ENCODE measurements at regions not wholly inside any gene's neighbourhood (a gene's known extent, or its start where the extent isn't known, plus 50 kb on each side); places are given as distances from the start of the nearest gene placed in this dataset.
"Not testable (repeated sequence)": the region's sequence is repeated elsewhere in the genome, so short reads cannot be mapped to it uniquely, and the experiment has no call there.

- no peak for DNase-seq
Measured at GRCh38 chr1:95622609-95623008, 388.6 kb downstream of the RWDD3 start.

GRCh38 chr1:95625224-95625623, 391.2 kb downstream of the RWDD3 start:
- no peak for DNase-seq

- DNase-seq, result no peak
Measured at GRCh38 chr1:95627244-95627643, 393.2 kb downstream of the RWDD3 start.

GRCh38 chr1:95631695-95632094, 397.7 kb downstream of the RWDD3 start:
- no peak for DNase-seq

DNA sequence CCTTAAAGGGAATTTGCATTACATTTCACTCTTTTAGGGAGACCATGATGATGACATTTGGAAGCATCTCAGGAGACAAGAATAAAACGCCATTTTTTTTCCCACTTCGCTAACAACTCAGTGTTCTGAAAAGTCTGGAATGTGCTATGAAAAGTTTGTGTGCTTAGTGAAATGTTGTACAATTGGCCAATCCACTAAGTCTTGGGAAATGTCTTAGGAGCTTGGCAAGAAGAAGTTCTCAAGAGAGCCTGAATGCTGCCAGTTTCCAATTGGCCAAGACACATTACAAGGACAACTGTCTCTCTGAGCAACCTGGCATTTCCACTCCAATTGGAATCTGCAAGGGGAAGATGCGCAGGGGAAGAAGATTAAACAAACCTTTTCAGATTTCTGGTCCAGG, 401.8 kb downstream of the RWDD3 start:
- no peak for DNase-seq

DNA sequence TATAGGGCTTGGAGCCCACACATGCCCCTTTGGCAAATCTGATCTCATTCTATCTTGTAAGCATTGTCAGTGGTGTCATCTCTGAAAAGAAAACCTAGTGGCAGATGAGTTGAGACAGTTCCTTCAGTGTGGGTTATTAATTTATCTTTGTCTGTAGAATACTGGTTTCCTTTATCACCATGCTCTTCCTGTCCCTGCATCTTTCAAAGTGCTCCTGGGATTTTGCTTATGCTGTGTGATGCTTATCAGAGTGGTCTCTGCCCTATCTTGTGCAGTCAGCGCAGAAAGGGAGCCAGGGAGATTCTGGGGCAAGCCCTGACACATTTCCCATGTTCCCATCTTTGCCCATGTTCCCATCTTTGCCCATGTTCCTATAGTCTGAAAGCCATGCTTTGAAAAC, 402.9 kb downstream of the RWDD3 start:
- DNase-seq, result no peak

DNA sequence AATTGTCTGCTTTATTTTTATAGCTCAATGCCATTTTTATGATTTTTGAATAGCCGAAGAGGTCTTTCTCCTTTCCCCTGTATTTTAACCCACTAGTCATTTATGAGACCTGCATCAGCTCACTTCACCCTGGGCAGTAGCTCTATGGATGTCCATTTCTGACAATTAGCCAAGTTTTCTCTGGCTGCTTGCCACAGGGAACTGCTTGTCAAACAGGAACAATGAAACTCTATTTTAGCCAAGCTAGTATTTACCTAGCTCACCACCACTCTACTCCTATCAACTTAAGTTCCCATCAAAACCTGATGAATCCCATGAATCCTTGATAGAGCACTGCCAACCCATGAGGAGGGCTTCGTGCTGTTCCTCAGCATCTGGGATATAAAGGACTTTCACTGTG, 406.7 kb downstream of the RWDD3 start:
- no peak for DNase-seq

GRCh38 chr1:95641386-95641785, 407.4 kb downstream of the RWDD3 start:
- DNase-seq, result no peak

- no peak for DNase-seq
Measured at GRCh38 chr1:95642035-95642434, 408.0 kb downstream of the RWDD3 start.

DNA sequence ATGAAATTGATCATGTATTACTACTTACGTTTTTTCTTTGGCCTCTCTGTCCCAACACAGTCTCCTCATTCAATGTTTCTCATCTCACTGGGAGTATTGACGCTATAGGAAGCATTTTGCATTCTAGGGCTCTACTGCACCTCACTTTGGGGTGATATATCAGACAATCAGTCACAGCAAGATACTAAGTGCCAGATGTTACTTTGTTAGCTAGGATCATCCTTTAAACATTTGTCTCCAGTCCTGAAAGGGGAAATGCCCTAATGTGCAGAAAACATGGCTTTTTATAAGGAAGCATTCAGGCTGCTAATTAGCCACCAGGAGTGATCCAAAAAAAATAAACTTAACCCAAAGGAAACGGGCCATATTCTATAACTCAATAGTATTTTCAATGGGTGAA, 409.1 kb downstream of the RWDD3 start:
- DNase-seq, result no peak

DNA sequence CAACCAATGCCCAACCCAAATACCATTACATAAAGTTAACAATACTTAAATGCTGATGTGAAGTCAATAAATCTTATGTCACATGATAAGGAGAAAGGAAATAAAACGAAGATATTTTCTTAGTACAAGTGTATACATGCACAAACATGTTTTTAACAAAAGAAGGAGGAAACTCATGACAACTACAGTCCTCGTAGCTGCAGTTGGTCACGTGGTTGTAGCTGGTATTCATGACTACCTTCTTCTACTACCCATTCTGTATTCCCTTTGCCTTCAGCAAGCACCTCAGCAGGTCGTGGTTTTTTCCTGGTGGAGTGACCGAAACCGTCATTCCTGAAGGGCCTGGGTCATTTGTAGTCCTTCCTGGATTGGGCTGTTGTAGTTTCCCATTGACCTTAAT, 411.1 kb downstream of the RWDD3 start:
- DNase-seq, result not testable (repeated sequence)

DNA sequence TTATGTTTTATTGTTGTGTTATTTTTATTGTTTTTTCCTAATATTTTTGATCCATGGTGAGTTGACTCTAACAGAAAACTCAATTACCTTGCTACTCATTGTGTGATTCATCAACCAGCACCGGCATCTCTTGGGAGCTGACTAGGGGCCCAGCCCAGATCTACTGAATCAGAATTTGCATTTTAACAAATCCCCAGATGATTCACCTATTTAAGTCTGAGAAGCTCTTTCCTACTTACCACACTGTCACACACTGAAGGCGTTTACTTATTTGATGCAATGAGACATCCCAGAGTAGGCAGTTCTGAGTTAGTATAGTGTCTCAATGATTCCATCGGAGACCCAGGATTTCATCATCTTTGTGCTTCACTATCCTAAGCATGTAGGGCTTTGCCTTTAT, 416.6 kb downstream of the RWDD3 start:
- no peak for DNase-seq

- no peak for DNase-seq
Measured at GRCh38 chr1:95652423-95652965, 418.5 kb downstream of the RWDD3 start.

DNA sequence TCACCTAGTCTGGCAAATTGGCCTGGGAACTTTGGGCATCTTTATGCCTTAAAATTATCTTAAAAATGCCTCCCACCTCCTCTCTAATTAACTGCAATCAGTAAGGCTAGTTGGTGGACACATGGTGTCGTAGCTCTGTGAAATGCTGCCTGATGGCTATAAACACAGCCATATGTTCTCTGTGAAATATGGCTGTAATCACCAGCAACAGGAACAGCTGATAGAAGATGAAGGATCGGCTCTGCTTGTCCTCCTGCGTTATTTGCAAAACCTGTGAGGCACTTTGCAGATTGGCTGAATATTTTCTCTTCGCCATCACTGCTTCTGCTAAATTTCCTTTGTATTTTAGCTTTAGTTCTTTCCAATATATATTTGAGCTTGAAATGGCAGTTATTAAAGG, 419.6 kb downstream of the RWDD3 start:
- DNase-seq, result no peak

GRCh38 chr1:95655321-95656020, 421.5 kb downstream of the RWDD3 start:
- no peak for DNase-seq

- no peak for DNase-seq
Measured at GRCh38 chr1:95657248-95657647, 423.2 kb downstream of the RWDD3 start.

DNA sequence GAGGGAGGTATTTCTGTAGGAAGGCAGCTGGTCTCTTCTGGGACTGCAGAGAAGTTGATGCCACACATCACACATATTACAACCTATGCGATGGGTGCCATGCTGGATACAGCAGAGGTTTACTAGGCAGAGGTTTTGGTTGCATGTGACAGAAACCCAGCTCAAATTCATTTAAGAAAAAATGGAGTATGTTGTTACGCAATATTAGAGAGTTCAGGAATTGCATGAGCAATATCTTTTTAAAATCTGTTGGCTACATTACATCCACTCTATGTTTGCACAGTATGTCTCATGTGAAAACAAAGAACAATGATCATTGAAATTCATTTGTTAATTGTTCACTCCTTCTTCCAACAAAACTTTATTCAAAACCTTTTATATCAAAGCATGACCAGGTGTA, 425.2 kb downstream of the RWDD3 start:
- DNase-seq, result no peak

DNA sequence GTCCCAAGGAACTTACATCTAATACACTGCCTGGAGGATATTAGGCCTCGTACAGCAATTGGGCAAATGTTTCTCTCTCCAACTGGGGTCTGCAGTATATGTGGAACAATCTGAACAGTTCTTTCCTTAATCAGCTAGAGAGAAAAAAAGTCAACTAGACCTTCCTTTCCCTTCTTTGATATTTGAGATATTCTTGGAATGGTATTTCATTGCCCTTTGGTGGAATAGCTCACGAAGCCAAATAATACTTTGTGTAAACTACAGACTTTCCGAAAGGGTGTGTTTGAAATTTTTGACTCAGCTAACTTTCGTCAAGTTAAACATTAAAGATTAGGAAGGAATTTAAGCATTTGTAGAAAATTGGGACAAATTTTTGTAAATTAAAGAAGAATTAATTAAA, 425.6 kb downstream of the RWDD3 start:
- no peak for DNase-seq

- DNase-seq, result no peak
Measured at GRCh38 chr1:95660736-95661135, 426.7 kb downstream of the RWDD3 start.

DNA sequence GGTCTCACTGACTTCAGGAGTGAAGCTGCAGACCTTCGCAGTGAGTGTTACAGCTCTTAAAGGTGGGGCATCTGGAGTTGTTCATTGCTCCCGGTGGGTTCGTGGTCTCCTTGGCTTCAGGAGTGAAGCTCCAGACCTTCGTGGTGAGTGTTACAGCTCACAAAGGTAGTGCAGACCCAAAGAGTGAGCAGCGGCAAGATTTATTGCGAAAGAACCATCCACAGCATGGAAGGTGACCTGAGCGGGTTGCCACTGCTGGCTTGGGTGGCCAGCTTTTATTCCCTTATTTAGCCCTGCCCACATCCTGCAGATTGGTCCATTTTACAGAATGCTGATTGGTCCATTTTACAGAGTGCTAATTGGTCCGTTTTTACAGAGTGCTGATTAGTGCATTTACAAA, 429.5 kb downstream of the RWDD3 start:
- DNase-seq, result not testable (repeated sequence)

DNA sequence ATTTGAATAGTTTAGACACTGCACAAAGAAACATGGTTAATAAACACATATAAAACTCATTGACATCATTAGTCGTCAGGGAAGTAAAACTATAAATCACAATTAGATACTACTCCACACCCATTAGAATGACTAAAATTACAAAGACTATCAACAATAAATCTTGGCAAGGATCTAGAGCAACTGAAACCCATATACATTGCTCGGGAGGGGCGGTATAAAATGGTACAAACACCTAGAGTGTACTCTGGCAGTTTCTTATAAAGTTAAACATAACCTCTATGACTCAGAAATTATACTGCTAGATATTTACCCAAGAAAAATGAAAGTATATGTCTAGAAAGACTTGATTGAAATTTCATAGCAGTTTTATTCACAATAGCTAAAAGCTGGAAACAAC, 434.2 kb downstream of the RWDD3 start:
- no peak for DNase-seq

DNA sequence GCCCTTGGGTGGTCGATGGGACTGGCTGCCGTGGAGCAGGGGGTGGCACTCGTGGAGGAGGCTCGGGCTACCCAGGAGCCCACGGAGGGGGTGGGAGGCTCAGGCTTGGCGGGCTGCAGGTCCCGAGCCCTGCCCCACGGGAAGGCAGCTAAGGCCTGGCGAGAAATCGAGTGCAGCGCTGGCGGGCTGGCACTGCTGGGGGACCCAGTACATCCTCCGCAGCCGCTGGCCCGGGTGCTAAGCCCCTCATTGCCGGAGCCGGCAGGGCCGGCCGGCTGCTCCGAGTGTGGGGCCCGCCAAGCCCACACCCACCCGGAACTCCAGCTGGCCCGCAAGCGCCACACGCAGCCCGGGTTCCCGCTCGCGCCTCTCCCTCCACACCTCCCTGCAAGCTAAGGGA, 435.6 kb downstream of the RWDD3 start:
- not testable (repeated sequence) for DNase-seq

GRCh38 chr1:95671098-95671497, 437.1 kb downstream of the RWDD3 start:
- DNase-seq, result no peak

DNA sequence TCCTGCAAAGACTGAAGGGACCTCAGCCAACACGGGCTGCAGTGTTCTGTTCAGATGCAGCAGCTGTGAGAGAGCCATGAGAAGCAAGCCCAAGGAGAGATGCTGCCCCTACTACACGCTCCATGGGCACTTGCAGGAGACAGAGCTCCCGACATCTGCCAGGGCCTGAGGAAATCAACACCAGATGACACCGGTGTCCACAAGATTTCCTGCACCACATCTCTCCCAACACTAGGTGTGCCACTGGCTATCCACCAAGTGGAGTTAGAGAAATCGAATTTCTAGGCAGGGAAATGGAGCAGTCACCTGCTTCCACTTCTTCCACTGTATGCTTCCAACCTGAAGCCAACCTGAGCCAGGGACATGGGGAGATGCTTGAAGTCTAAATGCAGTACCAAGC, 445.3 kb downstream of the RWDD3 start:
- DNase-seq, result no peak

DNA sequence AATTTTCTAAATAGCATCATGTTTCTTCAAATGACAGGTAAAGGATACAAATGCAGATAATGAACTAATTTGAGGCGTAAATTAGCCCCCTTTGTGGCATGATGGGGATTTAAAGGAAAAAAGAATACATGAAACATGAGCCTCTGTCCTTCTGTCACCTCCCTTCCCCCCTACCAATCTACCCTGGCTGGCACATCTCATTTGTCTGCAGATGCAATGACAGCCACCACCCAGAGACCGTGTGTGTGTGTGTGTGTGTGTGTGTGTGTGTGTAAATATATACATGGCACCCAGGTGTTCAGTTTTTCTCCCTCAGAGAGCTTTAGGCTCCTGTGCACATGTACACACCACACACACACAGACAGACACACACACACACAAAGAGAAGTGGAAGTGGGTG, 451.1 kb downstream of the RWDD3 start:
- no peak for DNase-seq

Data from GDM1 (cell line).